K562 (cell line): ENCODE measurements at regions not wholly inside any gene's neighbourhood (a gene's known extent, or its start where the extent isn't known, plus 50 kb on each side); places are given as distances from the start of the nearest gene placed in this dataset.

Experiments used
- ATAC-seq: fragments of 200-7000 bp; cut with Tn5 transposase; 3 replicates; pipeline ENCODE4 v1.9.1; 2020; ENCODE audit warnings: moderate library complexity
- BruUV-seq: library from RNA; stranded (reverse); fragments of 400-500 nt; replicated peaks from 2 replicates; lab custom pipeline; 2021; lab: Mats Ljungman, UMichigan
- CTCF ChIA-PET: fragments of 300-600 bp; formaldehyde crosslinking; extraction: SDS; loops from one replicate; lab custom pipeline; 2021; ENCODE audit warnings: low intra/inter-chr PET ratio; lab: Yijun Ruan, JAX
- POLR2A ChIA-PET: fragments of 300-600, 350-650 bp; sonication (Branson Sonifier 250); formaldehyde crosslinking; extraction: SDS; loops from one replicate; lab custom pipeline; 2021; ENCODE audit warnings: antibody characterized with exemption, inconsistent platforms; lab: Yijun Ruan, JAX
- DNase-seq, 4 experiments: peaks; one replicate each; pipeline versions ENCODE4 v3.0.0 to v3.0.0-alpha.2; 2011 to 2018; ENCODE audit warnings: low spot score in 3 of 4, mixed read lengths in 3 of 4; ENCODE audit errors: extremely low read depth in 1 of 4
- FAIRE-seq: peaks from 2 replicates; lab custom pipeline; 2011; peaks lifted over from hg19 to GRCh38; lab: Jason Lieb, UNC
- H2AFZ ChIP-seq: 2 replicates; pipeline ENCODE4 v1.6.0; 2011; ENCODE audit warnings: low read depth, low read length, control low read depth, inconsistent platforms
- H3K27ac ChIP-seq: fragments of 200-600 bp; 3 replicates; pipeline ENCODE4 v1.8.0; 2011; ENCODE audit warnings: low read depth, mild to moderate bottlenecking, control low read depth, inconsistent platforms, low read length, moderate library complexity, mixed read lengths; ENCODE audit errors: extremely low read depth
- H3K27me3 ChIP-seq, 2 experiments: fragments of 300-600 bp in 1 of 2; 2 replicates in 1 of 2; 3 replicates in 1 of 2; pipeline versions ENCODE4 v1.6.0 to v1.8.0; 2011; ENCODE audit warnings: inconsistent platforms in 2 of 2, low read length in 2 of 2, mild to moderate bottlenecking in 1 of 2, mixed read lengths in 1 of 2, moderate library complexity in 1 of 2; ENCODE audit not compliant: control insufficient read depth in 2 of 2, insufficient read depth in 2 of 2
- H3K36me3 ChIP-seq: fragments of 300-600 bp; 3 replicates; pipeline ENCODE4 v1.8.0; 2011; ENCODE audit warnings: mild to moderate bottlenecking, low read length, inconsistent platforms; ENCODE audit not compliant: control insufficient read depth, insufficient read depth
- H3K4me1 ChIP-seq, 2 experiments: fragments of 200-600 bp in 1 of 2; replicated peaks in 1 of 2; 2 replicates in 1 of 2; 3 replicates in 1 of 2; pipeline versions ENCODE4 v1.5.1 to v1.8.0; 2011; ENCODE audit warnings: inconsistent platforms in 2 of 2, low read length in 2 of 2, mild to moderate bottlenecking in 1 of 2, mixed read lengths in 1 of 2, moderate library complexity in 1 of 2; ENCODE audit not compliant: control insufficient read depth in 2 of 2, insufficient read depth in 2 of 2
- H3K4me2 ChIP-seq: 2 replicates; pipeline ENCODE4 v1.6.1; 2011; ENCODE audit warnings: low read length, control low read depth, inconsistent platforms, mixed read lengths; ENCODE audit not compliant: insufficient read depth
- H3K4me3 ChIP-seq: fragments of 200-600 bp; sonication (generic), shearing (Covaris generic); 2 replicates; pipeline ENCODE4 v1.5.1; 2016; ENCODE audit warnings: control low read depth, inconsistent platforms
- H3K79me2 ChIP-seq: fragments of 200-600 bp; 3 replicates; pipeline ENCODE4 v1.8.0; 2011; ENCODE audit warnings: low read length, inconsistent platforms; ENCODE audit not compliant: control insufficient read depth, insufficient read depth
- H3K9ac ChIP-seq, 2 experiments: 2 replicates each; pipeline versions ENCODE4 v1.6.0 to v1.6.1; 2011; ENCODE audit warnings: low read depth in 2 of 2, low read length in 2 of 2, control low read depth in 1 of 2, inconsistent platforms in 1 of 2, mild to moderate bottlenecking in 1 of 2, mixed read lengths in 1 of 2; ENCODE audit not compliant: insufficient read depth in 1 of 2
- H3K9me1 ChIP-seq: one replicate; pipeline ENCODE4 v1.6.0; 2011; ENCODE audit warnings: inconsistent platforms, mild to moderate bottlenecking, low read length, moderate library complexity; ENCODE audit not compliant: control insufficient read depth, insufficient read depth
- H3K9me3 ChIP-seq: replicated peaks from 2 replicates; pipeline ENCODE4 v1.5.1; 2011; ENCODE audit warnings: low read depth, low read length, inconsistent platforms; ENCODE audit not compliant: control insufficient read depth, insufficient read depth
- H4K20me1 ChIP-seq: replicated peaks from 2 replicates; pipeline ENCODE4 v1.6.1; 2011; ENCODE audit warnings: low read length, inconsistent platforms, mixed read lengths; ENCODE audit not compliant: control insufficient read depth, insufficient read depth
- CEBPZ ChIP-seq: fragments of 150-350 bp; IDR thresholded peaks from 2 replicates; pipeline ENCODE4 v1.6.1; 2014; ENCODE audit warnings: low read depth, mild to moderate bottlenecking, low read length, borderline replicate concordance
- MAFK ChIP-seq: IDR thresholded peaks from 2 replicates; pipeline ENCODE4 v1.6.1; 2011; ENCODE audit warnings: low read length, improper control_type of control experiment
- MED1 ChIP-seq: sonication (generic); formaldehyde crosslinking; IDR thresholded peaks from 2 replicates; pipeline ENCODE4 v1.8.1; 2023; ENCODE audit warnings: missing genetic modification reagents, borderline replicate concordance
- MTA1 ChIP-seq: fragments of 450-650 bp; IDR thresholded peaks from 2 replicates; pipeline ENCODE4 v1.6.1; 2017; ENCODE audit warnings: borderline replicate concordance
- POLR2AphosphoS2 ChIP-seq: IDR thresholded peaks from 2 replicates; pipeline ENCODE4 v1.6.1; 2012; ENCODE audit warnings: low read length, improper control_type of control experiment
- POLR2G ChIP-seq: fragments of 200-400 bp; formaldehyde crosslinking; IDR thresholded peaks from 2 replicates; pipeline ENCODE4 v1.6.1; 2017; ENCODE audit warnings: low read depth, mild to moderate bottlenecking, antibody characterized with exemption, low read length, moderate library complexity
- RBFOX2 ChIP-seq: fragments of 200-400 bp; formaldehyde crosslinking; IDR thresholded peaks from 2 replicates; pipeline ENCODE4 v1.6.1; 2017; ENCODE audit warnings: low read depth, mild to moderate bottlenecking, low read length, moderate library complexity
- SMAD1 ChIP-seq: fragments of 150-350 bp; IDR thresholded peaks from 2 replicates; pipeline ENCODE4 v1.6.1; 2014; ENCODE audit warnings: low read length, low read depth; ENCODE audit not compliant: partially characterized antibody
- USF1 ChIP-seq: sonication (generic); formaldehyde crosslinking; IDR thresholded peaks from 2 replicates; pipeline ENCODE4 v1.9.0; 2022; ENCODE audit warnings: mild to moderate bottlenecking, missing genetic modification reagents
- ZFP36 ChIP-seq: fragments of 150-350 bp; IDR thresholded peaks from 2 replicates; pipeline ENCODE4 v1.6.1; 2018; ENCODE audit warnings: low read length, low read depth; ENCODE audit not compliant: partially characterized antibody
- ZNF165 ChIP-seq: fragments of 250-450 bp; sonication (Bioruptor Pico); IDR thresholded peaks from 2 replicates; pipeline ENCODE4 v1.4.0; 2020; ENCODE audit warnings: borderline replicate concordance
- ZNF699 ChIP-seq: fragments of 250-450 bp; sonication (Bioruptor Pico); IDR thresholded peaks from 2 replicates; pipeline ENCODE4 v1.8.0; 2021; ENCODE audit warnings: mild to moderate bottlenecking, moderate library complexity; ENCODE audit not compliant: insufficient replicate concordance
- WGBS: fragments of 100-300 bp; shearing (Covaris generic); methylation state at CpG from one replicate; pipeline ENCODE4 v1.1.6; 2016; ENCODE audit warnings: low coverage, mixed read lengths; ENCODE audit not compliant: insufficient coverage; ENCODE audit errors: missing lambda C conversion rate; 5-methylcytosine and 5-hydroxymethylcytosine counted together
- in situ Hi-C: fragments of 300-500 bp; cut with MboI; formaldehyde crosslinking; loops from 4 replicates; pipeline ENCODE4 v1.15.0; 2018; ENCODE audit warnings: inconsistent platforms, mixed read lengths
- intact Hi-C: fragments of 100-400 bp; cut with micrococcal nuclease; formaldehyde crosslinking; loops from 2 replicates; pipeline ENCODE4 v1.14.2; 2022
- TF ChIP-seq, protein P1 (sequence below): fragments of 250-450 bp; sonication (Bioruptor Pico); IDR thresholded peaks from 2 replicates; pipeline ENCODE4 v1.5.0; 2020; ENCODE audit warnings: mild to moderate bottlenecking, borderline replicate concordance

DNA sequence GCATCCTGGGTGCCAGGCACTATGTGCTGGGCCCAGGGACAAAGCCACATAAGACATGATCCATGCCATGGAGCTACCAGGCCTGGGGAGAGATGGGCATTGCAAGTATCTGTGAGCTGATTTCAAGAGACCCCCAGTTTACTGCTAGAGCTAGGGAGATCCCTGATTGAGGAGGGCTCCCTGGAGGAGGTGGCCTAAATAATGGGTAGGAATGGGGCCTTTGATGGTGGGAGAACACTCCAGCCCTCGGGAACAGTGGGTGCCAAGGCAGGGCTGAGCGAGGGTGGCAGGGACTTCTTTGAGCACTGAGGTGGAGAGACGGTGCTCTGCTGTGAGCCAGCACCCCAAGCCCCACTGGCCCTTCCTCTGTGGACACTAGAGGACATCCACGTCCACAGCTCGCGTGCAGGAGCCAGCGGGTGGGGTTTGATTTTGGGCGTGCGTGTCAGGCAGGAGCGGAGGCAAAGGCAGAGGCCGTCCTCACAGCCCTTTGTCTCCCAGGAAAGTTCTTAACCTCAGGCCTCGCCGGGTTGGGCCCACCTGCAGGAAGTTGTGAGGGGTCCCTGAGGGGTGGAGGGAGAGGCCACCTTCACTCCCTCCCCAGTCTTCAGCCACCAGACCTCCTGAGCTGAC lies 52.9 kb upstream of the PPARA start:
- H3K36me3 ChIP-seq, result peaks cover 5% of the 10 kb centered on the region; the same call in 1 of the 3 replicates
- no peak for TF ChIP-seq POLR2AphosphoS2
- TF ChIP-seq MAFK, result no peak
- TF ChIP-seq, protein P1, sequence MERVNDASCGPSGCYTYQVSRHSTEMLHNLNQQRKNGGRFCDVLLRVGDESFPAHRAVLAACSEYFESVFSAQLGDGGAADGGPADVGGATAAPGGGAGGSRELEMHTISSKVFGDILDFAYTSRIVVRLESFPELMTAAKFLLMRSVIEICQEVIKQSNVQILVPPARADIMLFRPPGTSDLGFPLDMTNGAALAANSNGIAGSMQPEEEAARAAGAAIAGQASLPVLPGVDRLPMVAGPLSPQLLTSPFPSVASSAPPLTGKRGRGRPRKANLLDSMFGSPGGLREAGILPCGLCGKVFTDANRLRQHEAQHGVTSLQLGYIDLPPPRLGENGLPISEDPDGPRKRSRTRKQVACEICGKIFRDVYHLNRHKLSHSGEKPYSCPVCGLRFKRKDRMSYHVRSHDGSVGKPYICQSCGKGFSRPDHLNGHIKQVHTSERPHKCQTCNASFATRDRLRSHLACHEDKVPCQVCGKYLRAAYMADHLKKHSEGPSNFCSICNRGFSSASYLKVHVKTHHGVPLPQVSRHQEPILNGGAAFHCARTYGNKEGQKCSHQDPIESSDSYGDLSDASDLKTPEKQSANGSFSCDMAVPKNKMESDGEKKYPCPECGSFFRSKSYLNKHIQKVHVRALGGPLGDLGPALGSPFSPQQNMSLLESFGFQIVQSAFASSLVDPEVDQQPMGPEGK, result no peak
- TF ChIP-seq MTA1, result no peak
- no peak for TF ChIP-seq CEBPZ
- 0 out of 2 replicates have a peak, but pooled peaks have one; percentile 14 for TF ChIP-seq POLR2G
- TF ChIP-seq SMAD1, result no peak
- no peak for TF ChIP-seq USF1 (CRISPR knock-in tag)
- TF ChIP-seq RBFOX2, result no peak
- TF ChIP-seq ZNF699 (CRISPR knock-in tag), result no peak
- no peak for TF ChIP-seq MED1 (CRISPR knock-in tag)
- TF ChIP-seq ZNF165 (CRISPR knock-in tag), result no peak
- TF ChIP-seq ZFP36, result peak; percentile 78
- no peaks in the 10 kb centered on the region for H3K27me3 ChIP-seq
- H3K9ac ChIP-seq, result no peak overlapping the region
- BruUV-seq, result no TSS peak
- H4K20me1 ChIP-seq, result no peaks in the 10 kb centered on the region
- no peaks in the 10 kb centered on the region for H3K9me3 ChIP-seq
- FAIRE-seq (no peak), DNase-seq (no peak), ATAC-seq (no peak)
- intact Hi-C loops, result no loop called here
- H2AFZ ChIP-seq, result no peak overlapping the region
- H3K4me3 ChIP-seq, result no peak overlapping the region
- no peaks in the 10 kb centered on the region for H3K79me2 ChIP-seq
- H3K9me1 ChIP-seq, result no peaks in the 10 kb centered on the region
- WGBS, result 62% methylated on average over 10 of the region's 13 CpGs
- CTCF ChIA-PET, result no interaction called here
- H3K4me1 ChIP-seq, result peaks cover 0 to 28% of the 10 kb centered on the region in 2 experiments; a peak in 2 of 5 replicates
- H3K4me2 ChIP-seq, result no peak overlapping the region
- in situ Hi-C loops, result no loop called here
- POLR2A ChIA-PET, result interaction anchor here (0.7 kb wide), 1 partner anchor 12 kb away, joined by 3 read pairs; no protein-coding TSS in a partner anchor
- H3K27ac ChIP-seq, result no peak overlapping the region
